ENCODE measurements at regions not wholly inside any gene's neighbourhood (a gene's known extent, or its start where the extent isn't known, plus 50 kb on each side); places are given as distances from the start of the nearest gene placed in this dataset.

DNA sequence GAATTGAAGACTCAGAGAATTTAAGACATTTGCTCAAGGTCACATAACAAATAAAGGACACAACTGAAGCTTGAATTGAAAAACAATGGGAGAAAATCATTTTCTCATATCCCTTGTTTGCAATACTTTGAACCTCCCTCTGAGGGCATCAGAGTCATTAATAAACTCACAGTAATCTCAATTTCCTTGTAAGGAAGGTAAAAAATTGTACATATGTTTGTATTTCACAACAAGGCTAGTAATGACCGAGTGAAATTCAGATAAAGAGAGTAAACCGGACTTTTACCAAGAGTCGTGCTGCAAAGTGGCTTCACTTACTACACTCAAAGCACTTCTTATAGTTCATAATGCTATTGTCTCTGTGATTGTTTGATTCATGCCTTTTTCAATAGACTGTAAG, 665.0 kb downstream of the NR2F1-AS1 start:
- Histone ChIP-seq H3K36me3 (ENCODE audit: control insufficient read depth in 1 of 2, insufficient read depth in 2 of 2, low read length in 2 of 2) (no peaks in the 10 kb centered on the region), H3K4me1 (ENCODE audit: control insufficient read depth in 1 of 2, insufficient read depth in 2 of 2, low read length in 2 of 2) (no peaks in the 10 kb centered on the region), H3K9me3 (ENCODE audit: control insufficient read depth in 1 of 2, low read length in 2 of 2) (no peaks in the 10 kb centered on the region), H3K27me3 (ENCODE audit: low read depth, low read length) (no peaks in the 10 kb centered on the region), H3K4me3 (ENCODE audit: low read depth in 1 of 2, low read length in 2 of 2) (no peak overlapping the region), H3K27ac (ENCODE audit: low read length) (no peak overlapping the region)

DNA sequence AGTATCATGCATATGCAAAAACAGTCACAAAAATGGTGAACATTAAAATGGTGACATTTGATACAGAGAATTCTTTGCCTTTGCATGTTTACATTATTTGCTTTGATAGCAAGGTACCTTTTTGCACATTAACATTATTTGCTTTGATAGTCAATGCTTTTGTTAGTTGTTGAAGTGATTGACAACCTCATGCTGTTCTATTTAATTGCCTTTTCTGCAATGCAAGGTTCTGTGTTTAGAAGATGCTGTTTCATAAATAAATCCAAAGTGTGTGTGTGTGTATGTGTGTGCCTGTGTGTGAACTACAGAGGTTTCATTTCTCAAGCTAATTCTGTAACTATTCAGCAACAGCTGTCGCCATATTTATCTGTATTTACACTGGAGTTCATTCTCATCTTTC, 668.7 kb downstream of the NR2F1-AS1 start:
- no peak overlapping the region for H3K4me3 ChIP-seq (ENCODE audit: low read depth in 1 of 2, low read length in 2 of 2)
- no peak overlapping the region for H3K27ac ChIP-seq (ENCODE audit: low read length)
- H3K36me3 ChIP-seq (ENCODE audit: control insufficient read depth in 1 of 2, insufficient read depth in 2 of 2, low read length in 2 of 2): no peaks in the 10 kb centered on the region
- H3K9me3 ChIP-seq (ENCODE audit: control insufficient read depth in 1 of 2, low read length in 2 of 2): no peaks in the 10 kb centered on the region
- H3K27me3 ChIP-seq (ENCODE audit: low read depth, low read length): no peaks in the 10 kb centered on the region
- no peaks in the 10 kb centered on the region for H3K4me1 ChIP-seq (ENCODE audit: control insufficient read depth in 1 of 2, insufficient read depth in 2 of 2, low read length in 2 of 2)

DNA sequence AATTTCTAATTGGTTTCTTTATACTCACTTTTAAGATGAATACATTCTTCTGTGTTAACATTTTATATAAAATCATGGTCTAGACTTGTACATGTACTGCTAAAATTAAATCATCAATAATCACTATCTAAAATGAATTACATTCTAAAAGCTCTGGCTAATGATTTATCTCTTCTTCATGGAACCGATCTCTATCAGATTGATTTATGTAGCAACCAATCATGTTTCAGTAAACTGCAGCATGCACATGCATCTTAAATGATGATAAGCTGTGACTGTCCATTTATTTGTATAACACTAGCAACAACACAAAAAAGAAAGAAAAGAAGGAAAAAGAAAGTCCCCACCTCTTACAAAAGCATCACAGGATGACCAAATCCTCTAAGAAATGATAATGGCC, 669.2 kb downstream of the NR2F1-AS1 start:
- Histone ChIP-seq H3K4me3 (ENCODE audit: low read depth in 1 of 2, low read length in 2 of 2) (no peak overlapping the region), H3K4me1 (ENCODE audit: control insufficient read depth in 1 of 2, insufficient read depth in 2 of 2, low read length in 2 of 2) (no peaks in the 10 kb centered on the region), H3K36me3 (ENCODE audit: control insufficient read depth in 1 of 2, insufficient read depth in 2 of 2, low read length in 2 of 2) (no peaks in the 10 kb centered on the region), H3K9me3 (ENCODE audit: control insufficient read depth in 1 of 2, low read length in 2 of 2) (no peaks in the 10 kb centered on the region), H3K27me3 (ENCODE audit: low read depth, low read length) (no peaks in the 10 kb centered on the region), H3K27ac (ENCODE audit: low read length) (no peak overlapping the region)

DNA sequence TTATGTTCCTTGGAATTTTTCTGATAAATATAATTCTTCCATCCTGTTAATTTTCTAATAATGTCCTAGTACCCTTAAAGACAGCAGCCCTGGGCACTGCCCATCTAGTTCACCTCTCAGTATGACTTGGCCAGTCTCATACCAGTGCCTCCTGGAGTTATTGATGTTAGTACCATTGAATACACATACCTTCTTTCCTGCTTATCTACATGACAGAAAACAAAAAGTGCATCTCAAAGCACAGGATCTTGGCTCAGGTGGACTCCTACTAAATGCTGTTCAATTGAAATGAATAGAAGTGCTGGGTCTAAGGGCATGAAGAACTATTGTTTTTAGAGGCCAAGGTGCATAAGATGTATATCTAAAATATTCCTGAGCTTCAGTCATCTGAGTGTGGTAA, 669.7 kb downstream of the NR2F1-AS1 start:
- Histone ChIP-seq H3K9me3 (ENCODE audit: control insufficient read depth in 1 of 2, low read length in 2 of 2) (no peaks in the 10 kb centered on the region), H3K4me3 (ENCODE audit: low read depth in 1 of 2, low read length in 2 of 2) (no peak overlapping the region), H3K36me3 (ENCODE audit: control insufficient read depth in 1 of 2, insufficient read depth in 2 of 2, low read length in 2 of 2) (no peaks in the 10 kb centered on the region), H3K4me1 (ENCODE audit: control insufficient read depth in 1 of 2, insufficient read depth in 2 of 2, low read length in 2 of 2) (no peaks in the 10 kb centered on the region), H3K27me3 (ENCODE audit: low read depth, low read length) (no peaks in the 10 kb centered on the region), H3K27ac (ENCODE audit: low read length) (no peak overlapping the region)

DNA sequence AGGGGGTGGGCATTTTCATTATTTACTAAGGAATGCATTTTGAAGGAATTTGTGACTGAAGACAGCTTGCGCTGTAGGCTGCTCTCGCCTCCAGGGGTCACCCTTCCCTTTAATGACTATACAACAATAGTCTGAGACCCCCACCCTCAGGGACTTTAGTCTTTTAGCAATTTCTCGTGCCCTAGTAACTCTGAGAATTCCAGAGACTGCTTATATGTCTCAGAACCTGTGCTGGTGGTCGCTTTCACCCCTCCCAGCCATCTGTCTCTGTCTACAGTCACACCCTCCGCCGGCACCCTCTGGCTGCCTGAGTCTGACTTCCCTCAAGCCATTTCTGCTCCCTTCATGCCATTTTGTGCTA, 671.4 kb downstream of the NR2F1-AS1 start:
- no peak overlapping the region for H3K27ac ChIP-seq (ENCODE audit: low read length)
- H3K4me1 ChIP-seq (ENCODE audit: control insufficient read depth in 1 of 2, insufficient read depth in 2 of 2, low read length in 2 of 2): no peaks in the 10 kb centered on the region
- no peak overlapping the region for H3K4me3 ChIP-seq (ENCODE audit: low read depth in 1 of 2, low read length in 2 of 2)
- H3K36me3 ChIP-seq (ENCODE audit: control insufficient read depth in 1 of 2, insufficient read depth in 2 of 2, low read length in 2 of 2): no peaks in the 10 kb centered on the region
- H3K27me3 ChIP-seq (ENCODE audit: low read depth, low read length): no peaks in the 10 kb centered on the region
- H3K9me3 ChIP-seq (ENCODE audit: control insufficient read depth in 1 of 2, low read length in 2 of 2): no peaks in the 10 kb centered on the region

DNA sequence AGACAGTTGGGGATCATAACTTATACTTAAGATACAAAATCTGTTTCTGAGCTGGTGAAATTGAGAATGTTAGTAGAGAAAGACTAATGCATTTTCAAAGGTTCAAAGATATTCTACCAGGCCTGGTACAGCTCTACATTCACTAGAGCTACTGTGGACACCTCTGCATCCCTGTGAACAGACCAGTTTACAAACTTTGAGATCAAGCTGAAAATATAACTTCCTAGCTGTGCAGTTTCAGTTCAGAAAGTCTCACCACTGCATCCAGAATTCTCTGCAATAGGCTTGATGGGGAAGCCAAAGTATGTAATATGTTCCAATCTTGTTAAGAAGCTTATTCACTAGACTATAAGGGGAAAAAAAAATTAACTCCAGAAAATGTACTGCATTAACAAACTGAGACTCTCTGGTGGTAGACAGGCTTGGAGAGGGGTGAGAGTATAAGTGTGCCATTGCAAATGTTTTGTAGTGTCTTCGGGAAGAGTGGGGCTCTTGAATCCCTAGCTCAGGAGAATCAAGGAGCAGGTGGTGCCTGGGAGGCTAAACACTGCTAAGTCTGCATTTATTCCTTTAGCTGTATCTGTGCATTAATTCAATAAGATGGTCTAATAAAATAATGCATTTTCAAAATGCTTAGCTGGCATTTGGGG, 671.9 kb downstream of the NR2F1-AS1 start:
- Histone ChIP-seq H3K4me1 (ENCODE audit: control insufficient read depth in 1 of 2, insufficient read depth in 2 of 2, low read length in 2 of 2) (no peaks in the 10 kb centered on the region), H3K27ac (ENCODE audit: low read length) (no peak overlapping the region), H3K36me3 (ENCODE audit: control insufficient read depth in 1 of 2, insufficient read depth in 2 of 2, low read length in 2 of 2) (no peaks in the 10 kb centered on the region), H3K9me3 (ENCODE audit: control insufficient read depth in 1 of 2, low read length in 2 of 2) (no peaks in the 10 kb centered on the region), H3K4me3 (ENCODE audit: low read depth in 1 of 2, low read length in 2 of 2) (no peak overlapping the region), H3K27me3 (ENCODE audit: low read depth, low read length) (no peaks in the 10 kb centered on the region)

DNA sequence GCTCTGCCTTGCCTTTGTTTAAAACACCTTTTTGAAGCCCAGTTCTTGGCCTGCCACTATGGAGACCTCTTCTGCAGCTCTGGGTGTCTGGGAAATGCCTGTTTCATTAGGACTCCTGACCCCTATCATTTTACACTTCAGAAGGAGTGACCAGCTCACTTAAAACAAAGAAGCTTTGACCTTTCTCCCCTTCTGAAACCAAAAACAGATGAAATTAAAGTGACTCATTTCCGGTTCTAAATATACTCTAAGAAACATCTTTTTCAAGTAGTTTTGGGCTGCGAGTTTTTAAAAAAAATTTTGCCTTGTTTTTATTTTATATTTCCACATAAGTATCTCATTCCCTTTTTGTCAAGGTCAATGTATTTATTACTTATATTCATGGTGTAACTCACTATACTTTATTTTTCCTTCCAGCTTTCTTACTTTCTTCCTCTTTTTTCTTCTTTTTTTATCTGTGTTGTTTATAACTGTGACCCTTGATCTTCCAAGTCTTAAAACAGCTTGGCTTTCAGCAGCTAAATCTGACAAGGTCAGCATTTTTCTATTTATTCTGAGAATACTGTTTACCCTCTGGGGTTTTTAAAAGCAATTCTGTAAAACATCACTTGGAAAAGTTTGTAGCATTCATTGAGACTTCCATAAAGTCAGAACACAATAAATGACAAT, 672.9 kb downstream of the NR2F1-AS1 start:
- Histone ChIP-seq H3K27me3 (ENCODE audit: low read depth, low read length) (no peaks in the 10 kb centered on the region), H3K27ac (ENCODE audit: low read length) (no peak overlapping the region), H3K4me1 (ENCODE audit: control insufficient read depth in 1 of 2, insufficient read depth in 2 of 2, low read length in 2 of 2) (no peaks in the 10 kb centered on the region), H3K4me3 (ENCODE audit: low read depth in 1 of 2, low read length in 2 of 2) (no peak overlapping the region), H3K36me3 (ENCODE audit: control insufficient read depth in 1 of 2, insufficient read depth in 2 of 2, low read length in 2 of 2) (no peaks in the 10 kb centered on the region), H3K9me3 (ENCODE audit: control insufficient read depth in 1 of 2, low read length in 2 of 2) (no peaks in the 10 kb centered on the region)

DNA sequence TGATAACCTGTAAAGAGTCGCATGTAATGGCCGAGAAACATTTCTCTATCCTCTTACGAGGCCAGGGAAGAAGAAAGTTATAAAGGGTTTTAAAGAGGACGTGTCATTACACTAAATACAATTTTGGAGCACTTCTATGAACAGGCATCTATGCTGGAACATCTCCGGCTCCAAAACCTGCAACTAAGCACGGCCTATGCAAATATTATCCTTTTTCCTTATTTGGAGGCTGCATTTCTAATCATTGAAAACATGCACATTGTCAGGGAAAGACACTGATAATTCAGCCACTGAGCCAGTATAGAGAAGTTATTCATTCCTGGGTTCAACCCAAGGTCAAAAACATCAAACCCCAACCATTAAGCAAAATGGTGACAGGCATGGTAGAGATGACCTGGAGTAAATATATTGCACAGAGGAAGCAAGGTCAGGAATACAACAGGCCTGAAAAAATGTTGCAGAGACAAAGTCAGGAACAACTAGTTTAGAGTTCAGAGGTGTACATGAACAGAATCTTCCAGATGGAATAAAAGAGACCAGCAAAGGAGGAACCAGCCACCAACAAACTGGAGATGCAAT, 674.1 kb downstream of the NR2F1-AS1 start:
- Histone ChIP-seq H3K27ac (ENCODE audit: low read length) (no peak overlapping the region), H3K36me3 (ENCODE audit: control insufficient read depth in 1 of 2, insufficient read depth in 2 of 2, low read length in 2 of 2) (no peaks in the 10 kb centered on the region), H3K4me3 (ENCODE audit: low read depth in 1 of 2, low read length in 2 of 2) (no peak overlapping the region), H3K4me1 (ENCODE audit: control insufficient read depth in 1 of 2, insufficient read depth in 2 of 2, low read length in 2 of 2) (no peaks in the 10 kb centered on the region), H3K9me3 (ENCODE audit: control insufficient read depth in 1 of 2, low read length in 2 of 2) (no peaks in the 10 kb centered on the region), H3K27me3 (ENCODE audit: low read depth, low read length) (no peaks in the 10 kb centered on the region)

DNA sequence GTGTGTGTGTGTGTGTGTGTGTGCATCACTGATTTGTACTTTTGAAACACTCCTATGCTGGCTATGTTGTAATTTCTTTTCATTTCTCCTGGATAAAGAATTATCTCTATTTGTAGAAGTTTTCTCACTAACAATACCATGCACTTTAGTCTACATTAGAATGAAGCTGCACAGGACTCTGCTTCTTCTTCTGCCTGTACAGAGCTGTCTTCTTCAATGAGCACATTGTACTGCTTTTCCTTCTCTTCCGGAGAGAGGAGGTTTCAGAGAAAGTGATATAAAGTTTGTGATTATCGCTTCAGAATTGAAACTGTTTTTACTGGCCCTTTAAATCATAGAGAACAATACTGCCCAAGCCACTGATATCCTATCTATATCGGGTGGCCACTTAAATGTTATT, 677.0 kb downstream of the NR2F1-AS1 start:
- no peaks in the 10 kb centered on the region for H3K4me1 ChIP-seq (ENCODE audit: control insufficient read depth in 1 of 2, insufficient read depth in 2 of 2, low read length in 2 of 2)
- H3K27me3 ChIP-seq (ENCODE audit: low read depth, low read length): no peaks in the 10 kb centered on the region
- H3K36me3 ChIP-seq (ENCODE audit: control insufficient read depth in 1 of 2, insufficient read depth in 2 of 2, low read length in 2 of 2): no peaks in the 10 kb centered on the region
- no peak overlapping the region for H3K4me3 ChIP-seq (ENCODE audit: low read depth in 1 of 2, low read length in 2 of 2)
- H3K9me3 ChIP-seq (ENCODE audit: control insufficient read depth in 1 of 2, low read length in 2 of 2): no peaks in the 10 kb centered on the region
- H3K27ac ChIP-seq (ENCODE audit: low read length): no peak overlapping the region

DNA sequence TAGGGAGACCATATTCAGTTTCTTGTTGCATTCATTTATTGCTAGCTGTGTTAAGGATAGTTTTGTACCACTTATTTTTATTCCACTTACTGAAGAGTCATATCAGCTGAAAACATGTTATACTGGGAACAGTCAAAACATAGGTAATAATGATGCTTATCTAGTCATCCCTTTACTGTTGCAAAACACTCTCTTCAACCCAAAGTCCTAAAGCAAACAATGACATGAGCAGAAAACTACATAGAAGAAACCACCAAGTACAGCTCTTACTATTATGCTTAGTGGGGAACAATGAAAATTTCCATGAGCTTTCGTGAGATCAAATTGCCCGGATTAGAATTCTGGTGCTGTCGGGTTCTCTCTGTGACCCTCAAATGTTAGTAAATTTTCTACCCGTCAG, 681.4 kb downstream of the NR2F1-AS1 start:
- Histone ChIP-seq H3K36me3 (ENCODE audit: control insufficient read depth in 1 of 2, insufficient read depth in 2 of 2, low read length in 2 of 2) (no peaks in the 10 kb centered on the region), H3K27me3 (ENCODE audit: low read depth, low read length) (no peaks in the 10 kb centered on the region), H3K27ac (ENCODE audit: low read length) (no peak overlapping the region), H3K4me3 (ENCODE audit: low read depth in 1 of 2, low read length in 2 of 2) (no peak overlapping the region), H3K9me3 (ENCODE audit: control insufficient read depth in 1 of 2, low read length in 2 of 2) (no peaks in the 10 kb centered on the region), H3K4me1 (ENCODE audit: control insufficient read depth in 1 of 2, insufficient read depth in 2 of 2, low read length in 2 of 2) (no peaks in the 10 kb centered on the region)

DNA sequence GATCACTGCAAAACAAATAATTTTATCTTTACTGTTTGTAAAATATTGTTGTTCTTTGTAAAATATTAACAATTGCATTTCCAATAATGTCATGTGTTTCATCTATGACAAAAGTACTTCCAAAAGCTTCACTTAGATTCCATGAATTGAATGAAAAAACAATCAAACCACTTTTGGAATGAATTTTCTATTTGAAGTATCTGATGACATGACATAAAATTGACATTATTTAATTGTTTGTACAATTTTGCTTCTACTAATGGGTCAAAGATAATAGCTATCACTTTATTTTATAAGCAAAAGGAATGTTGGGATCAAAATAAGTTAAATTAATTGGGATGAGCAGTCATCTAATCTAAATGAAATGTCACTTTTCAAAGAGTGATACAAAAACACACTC, 684.3 kb downstream of the NR2F1-AS1 start:
- no peaks in the 10 kb centered on the region for H3K27me3 ChIP-seq (ENCODE audit: low read depth, low read length)
- H3K4me1 ChIP-seq (ENCODE audit: control insufficient read depth in 1 of 2, insufficient read depth in 2 of 2, low read length in 2 of 2): no peaks in the 10 kb centered on the region
- H3K36me3 ChIP-seq (ENCODE audit: control insufficient read depth in 1 of 2, insufficient read depth in 2 of 2, low read length in 2 of 2): no peaks in the 10 kb centered on the region

DNA sequence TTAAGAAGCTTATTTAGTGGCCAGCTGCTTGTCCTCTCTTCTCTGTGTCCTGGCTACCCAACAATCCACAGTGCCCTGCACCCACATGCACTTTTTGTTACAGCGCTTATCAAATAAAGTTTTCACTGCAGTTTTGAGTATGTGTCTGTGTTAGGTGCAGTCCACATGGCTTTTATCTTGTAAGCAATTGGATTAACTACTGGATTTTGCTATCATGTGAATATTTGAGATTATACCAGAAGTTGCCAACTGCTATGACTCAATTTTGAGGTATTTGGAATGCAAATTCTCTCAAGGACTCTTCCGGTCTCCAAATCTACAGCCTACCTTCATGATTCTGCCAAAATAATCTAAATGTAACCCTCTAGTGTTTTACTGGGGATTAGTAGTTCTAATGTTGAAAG, 690.2 kb downstream of the NR2F1-AS1 start:
- no peaks in the 10 kb centered on the region for H3K36me3 ChIP-seq (ENCODE audit: control insufficient read depth in 1 of 2, insufficient read depth in 2 of 2, low read length in 2 of 2)
- H3K4me1 ChIP-seq (ENCODE audit: control insufficient read depth in 1 of 2, insufficient read depth in 2 of 2, low read length in 2 of 2): no peaks in the 10 kb centered on the region
- H3K27me3 ChIP-seq (ENCODE audit: low read depth, low read length): no peaks in the 10 kb centered on the region
- H3K9me3 ChIP-seq (ENCODE audit: control insufficient read depth in 1 of 2, low read length in 2 of 2): peaks cover 0 to 8% of the 10 kb centered on the region in 2 donors
- no peak overlapping the region for H3K4me3 ChIP-seq (ENCODE audit: low read depth in 1 of 2, low read length in 2 of 2)
- no peak overlapping the region for H3K27ac ChIP-seq (ENCODE audit: low read length)

More for the DNA sequence above, 684.3 kb downstream of the NR2F1-AS1 start:
- Histone ChIP-seq H3K4me3 (ENCODE audit: low read depth in 1 of 2, low read length in 2 of 2) (no peak overlapping the region), H3K27ac (ENCODE audit: low read length) (no peak overlapping the region), H3K9me3 (ENCODE audit: control insufficient read depth in 1 of 2, low read length in 2 of 2) (no peaks in the 10 kb centered on the region)
